HG03521 (cell line): ENCODE measurements at regions not wholly inside any gene's neighbourhood (a gene's known extent, or its start where the extent isn't known, plus 50 kb on each side); places are given as distances from the start of the nearest gene placed in this dataset.

Experiments
- ATAC-seq: cut with Tn5 transposase; IDR thresholded peaks from one replicate; pipeline ENCODE4 v1.9.1; 2021; ENCODE audit warnings: mild to moderate bottlenecking, moderate library complexity; ENCODE audit not compliant: unreplicated experiment

GRCh38 chr1:55504306-55504731, 289.2 kb upstream of the USP24 start:
- ATAC-seq, result no peak

GRCh38 chr1:55503663-55504305, 288.6 kb upstream of the USP24 start:
- no peak for ATAC-seq

DNA sequence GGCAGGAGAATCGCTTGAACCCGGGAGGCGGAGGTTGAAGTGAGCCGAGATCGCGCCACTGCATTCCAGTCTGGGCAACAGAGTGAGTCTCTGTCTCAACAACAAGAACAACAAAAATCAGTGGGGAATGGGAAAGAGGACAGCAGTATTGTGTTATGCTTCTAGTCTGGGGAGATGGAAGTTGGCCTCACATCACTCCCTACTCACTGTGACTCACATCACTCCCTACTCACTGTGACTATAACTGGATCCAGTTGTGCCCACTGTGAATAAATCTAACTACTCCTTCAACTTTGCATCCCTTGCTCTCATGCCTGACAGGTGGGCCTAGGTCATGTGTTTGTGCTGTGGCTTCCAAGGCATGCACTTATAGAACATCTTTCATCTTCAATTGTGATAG, 285.4 kb upstream of the USP24 start:
- ATAC-seq, result no peak

GRCh38 chr1:55490547-55490946, 275.4 kb upstream of the USP24 start:
- no peak for ATAC-seq

DNA sequence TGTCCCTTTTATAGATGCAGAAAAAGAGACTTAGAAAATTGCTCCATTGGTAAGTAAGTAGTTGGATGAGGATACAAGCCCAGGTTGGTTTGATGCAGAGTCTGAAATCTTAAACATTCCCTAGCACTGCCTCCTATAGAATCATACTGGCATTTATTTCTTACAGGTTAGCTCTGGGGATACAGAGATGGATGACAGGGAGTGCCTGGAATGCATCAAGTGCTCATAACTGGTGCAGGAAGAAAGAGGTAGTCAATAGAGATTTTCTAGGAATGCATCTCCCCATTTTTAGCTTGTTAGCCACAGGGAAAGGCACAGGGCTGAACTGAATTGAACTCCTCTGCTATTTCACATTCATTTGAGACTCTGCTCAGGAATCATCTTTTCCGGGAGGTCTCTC, 269.0 kb upstream of the USP24 start:
- ATAC-seq, result no peak

DNA sequence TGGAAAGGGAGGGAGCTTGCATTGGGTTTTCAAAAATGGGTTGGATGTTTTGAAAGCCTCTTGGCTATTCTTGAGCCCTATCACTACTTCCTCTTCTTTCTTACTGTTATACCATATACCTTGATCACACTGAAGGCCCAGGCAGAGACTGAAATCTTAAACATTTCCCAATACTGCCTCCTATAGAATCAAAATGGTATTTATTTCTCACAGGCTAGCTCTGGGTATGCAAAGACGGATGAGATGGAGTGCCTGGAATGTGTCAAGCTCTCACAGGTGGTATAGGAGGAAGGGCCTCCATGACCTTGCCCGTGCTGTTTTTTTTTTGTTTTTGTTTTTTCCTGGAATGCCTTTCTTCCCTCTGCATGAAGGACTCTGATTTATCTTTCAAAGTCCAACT, 268.4 kb upstream of the USP24 start:
- ATAC-seq, result no peak

DNA sequence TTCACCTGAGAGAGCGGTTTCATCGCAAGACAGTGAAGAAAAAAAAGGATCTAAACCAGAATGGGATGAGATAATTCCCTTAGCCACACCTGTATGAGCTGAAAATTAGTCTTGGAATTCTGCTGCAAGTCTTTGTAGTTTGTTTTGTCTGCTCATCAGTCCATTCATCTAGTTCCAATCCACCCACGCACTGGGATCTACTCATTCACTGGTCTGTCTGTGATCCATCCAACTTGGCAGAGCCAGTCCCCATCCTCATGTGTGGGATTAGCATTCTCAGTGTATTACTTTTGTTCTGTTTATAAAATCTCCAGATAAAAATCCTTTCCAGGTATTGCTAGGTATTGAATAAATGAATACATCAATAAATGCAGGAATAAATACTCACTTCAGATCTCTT, 266.5 kb upstream of the USP24 start:
- ATAC-seq, result no peak

- no peak for ATAC-seq
Observed at GRCh38 chr1:55480029-55480795, 265.0 kb upstream of the USP24 start.

DNA sequence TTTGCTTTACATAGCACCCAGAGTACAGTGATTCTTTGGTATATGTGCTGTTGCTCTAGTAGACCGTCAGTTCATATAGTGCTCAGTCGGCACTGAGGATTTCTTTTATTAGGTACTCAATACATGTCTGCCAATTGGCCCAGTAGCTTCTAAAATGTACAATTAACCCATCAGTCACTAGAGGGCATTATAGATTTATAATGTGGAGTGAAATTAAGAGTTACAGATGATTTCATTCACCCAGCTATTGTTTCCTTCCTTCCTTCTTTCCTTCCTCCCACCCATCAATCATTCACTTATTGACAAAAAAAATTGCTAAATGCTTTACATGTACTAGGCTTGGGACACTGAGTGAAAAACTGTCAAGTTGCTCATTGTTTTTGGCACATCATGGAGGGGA, 263.6 kb upstream of the USP24 start:
- ATAC-seq, result no peak

DNA sequence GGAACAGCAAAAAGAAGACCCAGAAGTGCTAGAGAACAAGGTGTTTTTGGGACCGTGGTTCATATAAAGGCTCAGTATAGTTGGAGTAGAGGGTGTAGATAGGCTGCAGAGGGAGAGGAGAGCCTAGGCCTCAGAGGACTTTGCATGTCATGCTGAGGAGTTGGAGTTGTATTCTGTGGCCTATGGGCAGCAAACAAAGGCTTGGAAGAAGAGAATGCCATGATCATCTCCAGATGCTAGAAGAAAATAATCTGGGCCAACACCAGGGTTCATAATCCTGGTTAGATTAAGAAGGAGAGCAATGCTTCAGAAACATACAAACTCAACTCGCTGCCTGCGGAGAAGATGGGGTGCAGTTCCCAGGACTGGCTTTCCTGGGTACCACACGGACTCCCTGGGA, 262.8 kb upstream of the USP24 start:
- no peak for ATAC-seq

DNA sequence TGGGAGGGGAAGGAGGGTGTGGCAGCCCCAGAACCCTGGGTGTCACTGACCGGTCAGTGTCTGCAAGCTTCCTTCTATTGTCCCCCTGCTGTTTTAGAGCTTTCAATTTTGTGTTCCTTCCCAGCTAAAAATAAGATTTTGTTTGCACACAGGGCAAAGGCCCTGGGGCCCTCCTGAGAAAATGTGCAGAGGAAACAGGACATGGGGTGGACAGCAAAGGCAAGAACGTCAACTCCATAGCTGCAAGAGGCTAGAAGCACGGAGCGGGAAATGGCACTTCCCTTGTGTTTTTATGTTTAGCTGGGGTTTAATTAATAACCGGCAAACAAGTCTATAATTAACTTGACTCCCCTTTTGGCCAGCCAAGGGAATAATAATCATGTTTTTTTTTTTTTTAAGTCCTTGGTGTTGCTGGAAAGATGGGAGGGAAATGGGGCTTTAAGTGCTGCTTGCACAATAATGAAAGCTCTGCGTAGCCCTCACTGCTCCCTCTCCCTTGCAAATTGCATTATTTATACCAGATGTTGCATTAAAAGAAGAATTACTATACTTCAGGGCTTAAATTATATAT, 261.4 kb upstream of the USP24 start:
- ATAC-seq, result no peak

DNA sequence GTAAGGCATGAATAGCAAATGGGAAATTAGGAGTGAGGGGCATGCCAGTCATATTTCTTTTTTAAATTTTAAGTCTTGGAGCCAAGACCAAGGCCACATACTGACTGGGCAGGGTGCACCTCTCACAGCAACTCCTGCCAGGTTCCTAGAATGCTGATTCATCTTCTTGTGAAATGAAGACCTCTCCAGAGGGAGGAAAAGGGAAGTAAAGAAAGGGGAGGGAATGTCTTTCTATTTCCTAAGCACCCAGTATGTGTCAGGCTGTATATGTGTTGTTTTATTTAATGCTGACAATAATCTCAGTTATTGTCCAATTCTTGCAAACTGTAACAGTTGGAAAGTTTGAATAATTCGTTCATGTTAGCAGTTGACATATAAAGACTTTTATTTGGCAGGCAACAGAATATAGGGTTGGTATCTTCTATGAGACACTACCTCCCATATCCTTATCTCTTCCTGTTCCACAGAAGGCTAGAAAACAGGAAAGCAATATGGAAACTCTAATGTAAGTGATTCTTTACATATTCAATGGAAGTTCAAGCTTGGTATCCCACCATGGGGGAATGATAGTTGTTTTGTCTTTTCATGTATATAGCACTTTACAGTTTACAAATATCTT, 259.1 kb upstream of the USP24 start:
- no peak for ATAC-seq

- ATAC-seq, result no peak
Observed at GRCh38 chr1:55473661-55474060, 258.5 kb upstream of the USP24 start.

GRCh38 chr1:55472784-55473183, 257.6 kb upstream of the USP24 start:
- no peak for ATAC-seq

- ATAC-seq, result no peak
Observed at GRCh38 chr1:55472115-55472514, 257.0 kb upstream of the USP24 start.

GRCh38 chr1:55468142-55468795, 253.1 kb upstream of the USP24 start:
- no peak for ATAC-seq

DNA sequence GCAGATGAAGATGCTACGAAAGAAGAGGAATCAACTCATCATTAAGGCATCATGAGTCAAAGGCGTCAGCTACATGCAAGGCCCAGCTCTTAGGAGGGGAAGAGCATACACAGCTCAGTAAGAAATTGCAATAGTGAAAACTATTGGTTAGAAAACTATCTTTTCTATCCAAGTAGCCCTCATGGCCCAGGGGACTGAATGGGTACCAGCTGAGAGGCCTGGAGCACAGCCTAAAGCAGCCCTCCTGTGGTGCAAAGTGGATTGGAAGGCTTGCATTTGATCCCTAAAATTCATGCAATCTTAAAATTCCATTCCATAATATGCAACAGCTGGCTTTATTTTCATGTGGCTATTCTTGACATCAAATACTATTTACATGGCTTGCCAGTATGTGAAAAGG, 251.8 kb upstream of the USP24 start:
- no peak for ATAC-seq

GRCh38 chr1:55466373-55466772, 251.2 kb upstream of the USP24 start:
- ATAC-seq, result no peak

GRCh38 chr1:55464550-55464949, 249.4 kb upstream of the USP24 start:
- no peak for ATAC-seq

DNA sequence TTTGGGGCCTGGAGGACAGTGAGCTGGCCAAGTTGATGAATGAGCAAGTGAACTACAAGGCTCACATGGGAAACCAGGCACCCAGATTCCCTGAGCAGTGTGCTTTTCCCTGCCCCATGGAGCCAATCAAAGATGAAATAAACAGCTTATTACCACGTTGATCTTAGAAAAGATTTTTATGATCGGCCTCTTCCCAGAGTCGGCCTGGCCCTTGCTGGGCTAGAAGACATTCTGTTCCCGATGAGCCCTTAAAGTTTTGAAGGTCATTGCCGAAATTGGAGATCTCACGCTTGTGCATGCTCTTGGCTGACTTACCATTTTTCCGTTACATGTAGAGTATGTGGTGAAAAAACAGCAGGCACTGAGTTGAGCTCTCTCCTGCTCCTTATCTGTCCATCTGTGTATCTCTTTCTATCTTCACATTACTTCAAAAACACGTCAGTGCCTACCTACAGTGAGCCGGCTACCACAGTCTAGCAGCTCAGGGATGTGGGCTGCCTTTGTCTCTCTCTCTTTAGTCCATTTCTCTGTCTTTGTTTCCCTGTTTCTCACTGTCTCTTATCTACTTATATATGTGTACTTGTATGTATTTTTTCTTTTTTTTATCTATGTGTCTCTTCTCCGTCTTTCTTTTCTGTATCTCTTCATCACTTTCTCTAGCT, 248.8 kb upstream of the USP24 start:
- no peak for ATAC-seq

DNA sequence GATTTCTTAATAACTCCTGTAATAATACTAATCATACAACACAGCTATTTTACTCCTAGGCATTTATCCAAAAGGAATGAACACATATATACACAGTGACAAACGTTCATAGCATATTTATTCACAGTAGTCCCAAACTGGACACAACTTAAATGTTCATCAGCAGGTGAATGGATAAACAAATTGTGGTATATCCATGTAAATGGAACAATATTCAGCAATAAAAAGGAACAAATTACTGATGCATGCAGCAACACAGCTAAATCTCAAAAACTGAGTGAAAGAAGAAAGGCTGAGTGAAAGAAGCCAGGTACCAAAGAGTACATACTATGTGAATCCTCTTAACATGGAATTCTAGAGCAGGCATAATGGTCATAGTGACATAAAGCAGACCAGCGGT, 242.7 kb upstream of the USP24 start:
- no peak for ATAC-seq
